ENCODE measurements at regions not wholly inside any gene's neighbourhood (a gene's known extent, or its start where the extent isn't known, plus 50 kb on each side); places are given as distances from the start of the nearest gene placed in this dataset.
A peak's percentile ranks its signal among the peaks of the same experiment; 100 is the strongest.

DNA sequence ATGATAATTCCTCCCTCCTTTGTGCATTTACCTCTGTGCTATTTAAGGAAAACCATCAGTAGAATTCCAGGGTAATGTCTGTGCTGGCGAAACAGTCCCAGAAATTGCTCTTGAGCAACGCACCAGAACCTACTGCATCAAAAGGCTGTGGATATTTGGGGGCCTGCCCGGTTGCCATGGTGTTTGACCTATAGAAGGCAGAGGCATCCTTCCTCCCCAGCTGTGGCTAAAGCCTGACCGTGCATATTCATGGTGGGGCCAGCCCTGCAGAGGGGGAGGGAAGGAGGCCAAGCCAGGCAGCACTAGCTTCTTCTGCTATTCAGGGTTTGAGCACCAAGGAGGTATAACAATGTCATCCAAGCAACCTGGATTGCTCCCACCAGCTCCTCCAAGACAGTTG is 215.0 kb upstream of the E2F8 start:
- Histone ChIP-seq H4K91ac (replicated peaks; ENCODE audit: insufficient read length, low read length) (no peak overlapping the region), H3K9me3 (ENCODE audit: insufficient read depth in 2 of 2, low read depth in 1 of 2, low read length in 1 of 2) (no peaks in the 10 kb centered on the region), H3K4me2 (ENCODE audit: insufficient read depth in 1 of 2, low read depth in 2 of 2, low read length in 2 of 2) (0 out of 4 replicates have a peak overlapping the region, but pooled peaks of 1 of the 2 experiments have one; percentile 8), H3K79me2 (ENCODE audit: control insufficient read depth in 1 of 2, insufficient read depth in 2 of 2, low read length in 2 of 2) (no peaks in the 10 kb centered on the region), H3K27ac (ENCODE audit: low read depth, low read length) (no peak overlapping the region), H3K27me3 (replicated peaks in 1 of 4; ENCODE audit: control insufficient read depth in 3 of 4, extremely low read depth in 1 of 4, insufficient read depth in 3 of 4, low read length in 3 of 4) (no peaks in the 10 kb centered on the region), H3K36me3 (ENCODE audit: control insufficient read depth in 2 of 4, insufficient read depth in 4 of 4, low read length in 3 of 4) (no peaks in the 10 kb centered on the region), H2BK120ac (replicated peaks; ENCODE audit: low read depth, low read length) (no peak overlapping the region), H3K14ac (ENCODE audit: insufficient read length) (no peak overlapping the region), H3K4ac (replicated peaks; ENCODE audit: insufficient read length, low read depth, low read length) (no peak overlapping the region), H2BK15ac (ENCODE audit: low read length) (no peak overlapping the region), H4K8ac (ENCODE audit: extremely low read depth, insufficient read depth, low read length) (no peak overlapping the region), H2BK20ac (ENCODE audit: low read length) (no peak overlapping the region), H3K4me3 (ENCODE audit: extremely low read depth in 1 of 4, insufficient read depth in 2 of 4, low read depth in 3 of 4, low read length in 4 of 4) (no peak overlapping the region), H4K20me1 (replicated peaks in 1 of 2; ENCODE audit: control insufficient read depth in 1 of 2, insufficient read depth in 2 of 2, low read length in 2 of 2) (no peaks in the 10 kb centered on the region), H3K23me2 (ENCODE audit: low read depth, low read length) (no peaks in the 10 kb centered on the region), H2BK5ac (ENCODE audit: low read depth, low read length) (no peak overlapping the region), H3K18ac (ENCODE audit: extremely low read depth, low read length) (no peak overlapping the region), H3K56ac (replicated peaks; ENCODE audit: insufficient read length, low read depth, low read length) (no peak overlapping the region), H2AK5ac (ENCODE audit: low read depth, low read length) (no peak overlapping the region), H3K79me1 (ENCODE audit: low read depth, low read length) (no peaks in the 10 kb centered on the region), H3K4me1 (replicated peaks in 1 of 4; ENCODE audit: control insufficient read depth in 3 of 4, insufficient read depth in 4 of 4, low read length in 3 of 4) (peaks cover 5 to 14% (median 9%) of the 10 kb centered on the region in 4 experiments), H3K23ac (ENCODE audit: insufficient read length) (no peak overlapping the region), H4K5ac (ENCODE audit: insufficient read length, low read depth, low read length) (no peak overlapping the region), H2BK12ac (ENCODE audit: low read depth, low read length) (no peak overlapping the region), H2AFZ (ENCODE audit: low read length) (no peak overlapping the region), H3K9ac (replicated peaks in 1 of 4; ENCODE audit: extremely low read depth in 1 of 4, low read depth in 3 of 4, low read length in 3 of 4) (no peak overlapping the region)
- ChIA-PET POLR2A (ENCODE audit: partially characterized antibody) (no interaction called here), CTCF (ENCODE audit: partially characterized antibody) (interaction anchor here (0.7 to 2.3 kb wide), 2 partner anchors 97 to 111 kb away, joined by 3 to 6 read pairs; no protein-coding TSS in a partner anchor)
- DNase-seq (ENCODE audit: low read depth in 1 of 2, low spot score in 2 of 2): no peak
- WGBS, 2 experiments (ENCODE audit: extremely low coverage in 1 of 2, insufficient coverage in 1 of 2, insufficient read length in 1 of 2, insufficient replicate concordance in 2 of 2, low coverage in 1 of 2, low lambda C conversion rate in 2 of 2, missing lambda C conversion rate in 1 of 2): 71% methylated on average over 4 of the region's 4 CpGs; no CpG with 5 or more reads in 1 of the 2 experiments
- peak; percentile 43; the same call in 1 of the 2 replicates for TF ChIP-seq POU5F1 (IDR thresholded peaks at IDR 0.05; ENCODE audit: low read depth, low read length)
- TF ChIP-seq, protein P1, sequence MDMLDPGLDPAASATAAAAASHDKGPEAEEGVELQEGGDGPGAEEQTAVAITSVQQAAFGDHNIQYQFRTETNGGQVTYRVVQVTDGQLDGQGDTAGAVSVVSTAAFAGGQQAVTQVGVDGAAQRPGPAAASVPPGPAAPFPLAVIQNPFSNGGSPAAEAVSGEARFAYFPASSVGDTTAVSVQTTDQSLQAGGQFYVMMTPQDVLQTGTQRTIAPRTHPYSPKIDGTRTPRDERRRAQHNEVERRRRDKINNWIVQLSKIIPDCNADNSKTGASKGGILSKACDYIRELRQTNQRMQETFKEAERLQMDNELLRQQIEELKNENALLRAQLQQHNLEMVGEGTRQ (IDR thresholded peaks at IDR 0.05; ENCODE audit: low read length): no peak
- FAIRE-seq: no peak
